Ascending aorta (tissue), 2 donors: ENCODE measurements at regions not wholly inside any gene's neighbourhood (a gene's known extent, or its start where the extent isn't known, plus 50 kb on each side); places are given as distances from the start of the nearest gene placed in this dataset.
"Not testable (repeated sequence)": the region's sequence is repeated elsewhere in the genome, so short reads cannot be mapped to it uniquely, and the experiment has no call there.

Source experiments
- DNase-seq, 2 donors: peaks; one replicate each; pipeline ENCODE4 v3.0.0-alpha.2; 2019; ENCODE audit warnings: low spot score in 2 of 2
- H3K27ac ChIP-seq, 2 donors: fragments of 200-600 bp; sonication (generic); one replicate each; pipeline ENCODE4 v1.5.1; 2016 to 2017; ENCODE audit warnings: mild to moderate bottlenecking in 1 of 2
- H3K27me3 ChIP-seq: fragments of 200-600 bp; sonication (generic); one replicate; pipeline ENCODE4 v1.5.1; 2017
- H3K36me3 ChIP-seq, 2 donors: fragments of 200-600 bp; sonication (generic); one replicate each; pipeline ENCODE4 v1.5.1; 2016
- H3K4me1 ChIP-seq, 2 donors: fragments of 200-600 bp; sonication (generic); one replicate each; pipeline ENCODE4 v1.5.1; 2016 to 2017; ENCODE audit warnings: mild to moderate bottlenecking in 1 of 2
- H3K4me3 ChIP-seq, 2 donors: fragments of 200-600 bp; sonication (generic); one replicate each; pipeline ENCODE4 v1.5.1; 2016 to 2017; ENCODE audit warnings: mild to moderate bottlenecking in 1 of 2
- H3K9me3 ChIP-seq, 2 donors: fragments of 200-600 bp; sonication (generic); one replicate each; pipeline ENCODE4 v1.5.1; 2016
- CTCF ChIP-seq, 3 experiments: fragments of 200-600 bp in 2 of 3; fragments of 450-650 bp in 1 of 3; sonication (generic) in 2 of 3; IDR thresholded peaks; one replicate each; pipeline ENCODE4 v1.5.1; 2016 to 2019; ENCODE audit warnings: antibody characterized with exemption in 3 of 3, mild to moderate bottlenecking in 1 of 3, moderate library complexity in 1 of 3
- intact Hi-C: fragments of 100-400 bp; cut with DNase I; formaldehyde crosslinking; loops from one replicate; pipeline ENCODE4 v1.15.1; 2023

- intact Hi-C loops: loop anchor here (2.0 to 5.0 kb wide), 3 partner anchors 556 to 1246 kb away; no protein-coding TSS in a partner anchor
- Histone ChIP-seq H3K27me3 (no peaks in the 10 kb centered on the region), H3K4me3 (peak overlapping the region in 1 of 2 donors; percentile 16), H3K36me3 (no peaks in the 10 kb centered on the region), H3K4me1 (peaks cover 0 to 4% of the 10 kb centered on the region in 2 donors), H3K9me3 (no peaks in the 10 kb centered on the region), H3K27ac (no peak overlapping the region)
- DNase-seq: no peak
- TF ChIP-seq CTCF (IDR thresholded peaks at IDR 0.05): no peak
Measured at GRCh38 chr14:101627915-101628262, 66.6 kb downstream of the DIO3 start.

- Histone ChIP-seq H3K4me1 (peaks cover 0 to 4% of the 10 kb centered on the region in 2 donors), H3K36me3 (no peaks in the 10 kb centered on the region), H3K9me3 (no peaks in the 10 kb centered on the region), H3K4me3 (peak overlapping the region; percentile 25 to 44), H3K27me3 (no peaks in the 10 kb centered on the region), H3K27ac (no peak overlapping the region)
- peak; percentile 94 to 99 (median 98) for TF ChIP-seq CTCF (IDR thresholded peaks at IDR 0.05)
- DNase-seq: peak in 1 of 2 donors; percentile 82
- intact Hi-C loops: loop anchor here (2.0 to 5.0 kb wide), 3 partner anchors 556 to 1246 kb away; no protein-coding TSS in a partner anchor
Measured at GRCh38 chr14:101628471-101628966, 67.2 kb downstream of the DIO3 start.

- intact Hi-C loops: loop anchor here (2.0 to 5.0 kb wide), 3 partner anchors 557 to 1247 kb away; no protein-coding TSS in a partner anchor
- Histone ChIP-seq H3K9me3 (no peaks in the 10 kb centered on the region), H3K4me1 (peaks cover 0 to 4% of the 10 kb centered on the region in 2 donors), H3K27me3 (no peaks in the 10 kb centered on the region), H3K27ac (no peak overlapping the region), H3K36me3 (no peaks in the 10 kb centered on the region), H3K4me3 (peak overlapping the region; percentile 25 to 44)
- DNase-seq: no peak
- TF ChIP-seq CTCF (IDR thresholded peaks at IDR 0.05): no peak
Measured at GRCh38 chr14:101628975-101629374, 67.7 kb downstream of the DIO3 start.

GRCh38 chr14:101630056-101630965 lies 69.0 kb downstream of the DIO3 start:
- H3K27me3 ChIP-seq: no peaks in the 10 kb centered on the region
- peaks cover 0 to 4% of the 10 kb centered on the region in 2 donors for H3K4me1 ChIP-seq
- no peaks in the 10 kb centered on the region for H3K36me3 ChIP-seq
- no peak for TF ChIP-seq CTCF (IDR thresholded peaks at IDR 0.05)
- no peak overlapping the region for H3K4me3 ChIP-seq
- no peak for DNase-seq
- H3K27ac ChIP-seq: no peak overlapping the region
- intact Hi-C loops: loop anchor here (10.0 kb wide), 1 partner anchor 776 kb away; no protein-coding TSS in a partner anchor
- no peaks in the 10 kb centered on the region for H3K9me3 ChIP-seq

- intact Hi-C loops: loop anchor here (10.0 kb wide), 1 partner anchor 776 kb away; no protein-coding TSS in a partner anchor
- Histone ChIP-seq H3K9me3 (no peaks in the 10 kb centered on the region), H3K27me3 (no peaks in the 10 kb centered on the region), H3K4me1 (peaks cover 0 to 4% of the 10 kb centered on the region in 2 donors), H3K36me3 (no peaks in the 10 kb centered on the region), H3K27ac (no peak overlapping the region), H3K4me3 (no peak overlapping the region)
- no peak for DNase-seq
- TF ChIP-seq CTCF (IDR thresholded peaks at IDR 0.05): no peak
Measured at GRCh38 chr14:101631199-101631598, 69.9 kb downstream of the DIO3 start.

GRCh38 chr14:101631970-101632369 lies 70.7 kb downstream of the DIO3 start:
- not testable (repeated sequence) for H3K9me3 ChIP-seq, H3K4me1 ChIP-seq, H3K36me3 ChIP-seq, H3K27me3 ChIP-seq, H3K27ac ChIP-seq, H3K4me3 ChIP-seq, DNase-seq
- intact Hi-C loops: loop anchor here (10.0 kb wide), 1 partner anchor 777 kb away; no protein-coding TSS in a partner anchor
